Peyer's patch (tissue), 4 donors: ENCODE measurements at regions not wholly inside any gene's neighbourhood (a gene's known extent, or its start where the extent isn't known, plus 50 kb on each side); places are given as distances from the start of the nearest gene placed in this dataset.

ENCODE experiments used
- DNase-seq, 3 donors: peaks; one replicate each; pipeline ENCODE4 v3.0.0-alpha.2; 2017 to 2019
- H3K27ac ChIP-seq, 4 donors: fragments of 200-600 bp; sonication (generic); one replicate each; pipeline ENCODE4 v1.5.1; 2016 to 2019
- H3K27me3 ChIP-seq, 2 donors: fragments of 200-600 bp; sonication (generic); one replicate each; pipeline ENCODE4 v1.5.1; 2019
- H3K36me3 ChIP-seq, 3 donors: fragments of 200-600 bp; sonication (generic); one replicate each; pipeline ENCODE4 v1.5.1; 2016 to 2019
- H3K4me1 ChIP-seq, 4 donors: fragments of 200-600 bp; sonication (generic); one replicate each; pipeline ENCODE4 v1.5.1; 2016 to 2019
- H3K4me3 ChIP-seq, 4 donors: fragments of 200-600 bp; sonication (generic); 1 replicate in 3 of 4; 2 replicates in 1 of 4; pipeline ENCODE4 v1.5.1; 2016 to 2019; ENCODE audit warnings: mild to moderate bottlenecking in 1 of 4
- H3K9me3 ChIP-seq, 4 donors: fragments of 200-600 bp; sonication (generic); one replicate each; pipeline ENCODE4 v1.5.1; 2016 to 2019; ENCODE audit warnings: mild to moderate bottlenecking in 1 of 4
- CTCF ChIP-seq, 6 experiments: fragments of 450-650 bp in 4 of 6; fragments of 200-600 bp in 2 of 6; sonication (generic) in 1 of 6; IDR thresholded peaks; one replicate each; pipeline ENCODE4 v1.5.1; 2017 to 2019; ENCODE audit warnings: antibody characterized with exemption in 6 of 6, mild to moderate bottlenecking in 3 of 6, moderate library complexity in 1 of 6
- POLR2A ChIP-seq, 2 donors: fragments of 450-650 bp; IDR thresholded peaks; one replicate each; pipeline ENCODE4 v1.5.1; 2017; ENCODE audit warnings: antibody characterized with exemption in 2 of 2, mild to moderate bottlenecking in 2 of 2, moderate library complexity in 2 of 2

GRCh38 chr3:64856977-64857516, 169.2 kb upstream of the ADAMTS9 start:
- Histone ChIP-seq H3K36me3 (no peaks in the 10 kb centered on the region), H3K27me3 (no peaks in the 10 kb centered on the region), H3K4me1 (no peaks in the 10 kb centered on the region), H3K27ac (no peak overlapping the region), H3K4me3 (no peak overlapping the region), H3K9me3 (no peaks in the 10 kb centered on the region)
- TF ChIP-seq CTCF (IDR thresholded peaks at IDR 0.05) (no peak), POLR2A (IDR thresholded peaks at IDR 0.05) (no peak)
- DNase-seq, result no peak

- Histone ChIP-seq H3K9me3 (no peaks in the 10 kb centered on the region), H3K4me1 (no peaks in the 10 kb centered on the region), H3K4me3 (no peak overlapping the region), H3K27ac (no peak overlapping the region), H3K36me3 (no peaks in the 10 kb centered on the region), H3K27me3 (no peaks in the 10 kb centered on the region)
- TF ChIP-seq POLR2A (IDR thresholded peaks at IDR 0.05) (no peak), CTCF (IDR thresholded peaks at IDR 0.05) (no peak)
- no peak for DNase-seq
These were observed 168.3 kb upstream of the ADAMTS9 start for GRCh38 chr3:64856106-64856505.

GRCh38 chr3:64853456-64853855, 165.7 kb upstream of the ADAMTS9 start:
- no peak for DNase-seq
- Histone ChIP-seq H3K4me1 (no peaks in the 10 kb centered on the region), H3K36me3 (no peaks in the 10 kb centered on the region), H3K27ac (no peak overlapping the region), H3K4me3 (no peak overlapping the region), H3K27me3 (no peaks in the 10 kb centered on the region), H3K9me3 (no peaks in the 10 kb centered on the region)
- TF ChIP-seq POLR2A (IDR thresholded peaks at IDR 0.05) (no peak), CTCF (IDR thresholded peaks at IDR 0.05) (no peak)

- no peak for DNase-seq
- no peaks in the 10 kb centered on the region for H3K9me3 ChIP-seq
- TF ChIP-seq POLR2A (IDR thresholded peaks at IDR 0.05) (no peak), CTCF (IDR thresholded peaks at IDR 0.05) (no peak)
- no peaks in the 10 kb centered on the region for H3K27me3 ChIP-seq
- no peak overlapping the region for H3K4me3 ChIP-seq
- no peak overlapping the region for H3K27ac ChIP-seq
- no peaks in the 10 kb centered on the region for H3K4me1 ChIP-seq
- H3K36me3 ChIP-seq, result no peaks in the 10 kb centered on the region
These were observed 164.9 kb upstream of the ADAMTS9 start for GRCh38 chr3:64852738-64853137.

GRCh38 chr3:64848822-64849221, 161.0 kb upstream of the ADAMTS9 start:
- no peaks in the 10 kb centered on the region for H3K9me3 ChIP-seq
- H3K36me3 ChIP-seq, result no peaks in the 10 kb centered on the region
- H3K27ac ChIP-seq, result peak overlapping the region in 1 of 4 donors; percentile 15
- H3K4me1 ChIP-seq, result no peaks in the 10 kb centered on the region
- TF ChIP-seq POLR2A (IDR thresholded peaks at IDR 0.05), result no peak
- DNase-seq, result peak in 1 of 3 donors; percentile 50
- no peaks in the 10 kb centered on the region for H3K27me3 ChIP-seq
- no peak overlapping the region for H3K4me3 ChIP-seq

- Histone ChIP-seq H3K9me3 (no peaks in the 10 kb centered on the region), H3K4me3 (no peak overlapping the region), H3K27ac (peak overlapping the region in 1 of 4 donors; percentile 15), H3K4me1 (no peaks in the 10 kb centered on the region), H3K36me3 (no peaks in the 10 kb centered on the region), H3K27me3 (no peaks in the 10 kb centered on the region)
- DNase-seq, result no peak
- TF ChIP-seq CTCF (IDR thresholded peaks at IDR 0.05), result no peak
- TF ChIP-seq POLR2A (IDR thresholded peaks at IDR 0.05), result no peak
These were observed 160.5 kb upstream of the ADAMTS9 start for GRCh38 chr3:64848127-64848800.
